Epithelial cell of proximal tubule (primary cell): ENCODE measurements at regions not wholly inside any gene's neighbourhood (a gene's known extent, or its start where the extent isn't known, plus 50 kb on each side); places are given as distances from the start of the nearest gene placed in this dataset.

ENCODE experiments used
- DNase-seq: peaks from one replicate; pipeline ENCODE4 v3.0.0-alpha.2; 2011; ENCODE audit warnings: low read depth
- H3K4me3 ChIP-seq: 2 replicates; pipeline ENCODE4 v1.5.1; 2011; ENCODE audit warnings: low read depth, mild to moderate bottlenecking, low read length
- CTCF ChIP-seq: conservative IDR thresholded peaks from 2 replicates; pipeline ENCODE4 v1.5.1; 2012; ENCODE audit warnings: low read depth, mild to moderate bottlenecking, low read length

- DNase-seq = no peak
- no peak overlapping the region for H3K4me3 ChIP-seq
- no peak for TF ChIP-seq CTCF
These were observed 120.7 kb upstream of the PMEPA1 start for GRCh38 chr20:57830515-57830895.

DNA sequence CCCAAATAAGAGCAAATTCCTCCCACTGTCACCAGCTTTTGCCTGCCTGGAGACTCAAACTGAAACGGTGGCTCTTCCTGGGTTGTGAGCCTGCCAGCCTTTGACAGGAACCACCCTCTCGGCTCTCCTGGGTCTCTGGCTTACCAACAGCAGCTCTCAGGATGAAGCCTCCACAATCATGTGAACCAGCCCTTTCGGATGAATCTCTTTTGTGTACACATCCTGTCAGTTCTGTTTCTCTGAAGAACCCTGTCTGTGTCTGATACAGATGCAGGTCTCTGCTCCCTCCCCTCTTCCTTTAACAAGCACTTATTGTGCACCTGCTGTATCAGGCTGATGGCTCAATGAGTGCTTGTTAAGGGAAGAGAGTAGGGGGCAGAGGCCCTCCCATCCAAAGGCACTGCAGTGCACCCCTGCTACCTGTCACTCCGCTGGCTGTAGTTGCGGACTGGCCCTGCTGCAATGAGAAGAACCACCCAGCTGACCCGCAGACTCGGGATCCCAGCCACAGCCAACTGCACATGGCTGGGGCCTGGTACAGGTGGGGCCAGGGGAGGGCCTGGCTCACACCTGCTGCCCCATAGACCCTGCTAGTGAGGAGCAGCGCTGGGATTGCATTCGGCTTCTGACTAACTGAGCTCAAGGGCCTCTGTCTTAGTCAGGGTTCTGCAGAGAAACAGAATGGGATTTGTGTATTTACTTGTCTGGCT is 120.1 kb upstream of the PMEPA1 start:
- no peak for TF ChIP-seq CTCF
- no peak overlapping the region for H3K4me3 ChIP-seq
- no peak for DNase-seq

DNA sequence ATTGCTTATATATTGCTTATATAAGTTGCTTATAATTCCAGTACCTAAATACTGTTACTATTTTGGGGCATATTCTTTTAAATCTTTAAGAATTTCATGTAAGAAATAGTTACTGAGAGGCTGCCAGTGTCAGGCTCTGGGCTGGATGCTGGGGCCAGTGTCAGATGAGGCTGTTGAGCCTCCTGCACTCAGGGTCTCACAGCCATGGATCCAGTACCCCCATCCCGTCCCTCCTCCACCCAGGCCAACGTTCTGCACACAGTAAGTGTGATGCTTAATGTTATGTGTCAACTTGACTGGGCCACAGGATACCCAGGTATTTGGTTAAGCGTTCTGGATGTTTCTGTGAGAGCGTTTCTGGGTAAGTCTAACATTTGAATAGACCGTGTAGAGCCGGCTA is 119.5 kb upstream of the PMEPA1 start:
- no peak overlapping the region for H3K4me3 ChIP-seq
- TF ChIP-seq CTCF = no peak
- no peak for DNase-seq

DNA sequence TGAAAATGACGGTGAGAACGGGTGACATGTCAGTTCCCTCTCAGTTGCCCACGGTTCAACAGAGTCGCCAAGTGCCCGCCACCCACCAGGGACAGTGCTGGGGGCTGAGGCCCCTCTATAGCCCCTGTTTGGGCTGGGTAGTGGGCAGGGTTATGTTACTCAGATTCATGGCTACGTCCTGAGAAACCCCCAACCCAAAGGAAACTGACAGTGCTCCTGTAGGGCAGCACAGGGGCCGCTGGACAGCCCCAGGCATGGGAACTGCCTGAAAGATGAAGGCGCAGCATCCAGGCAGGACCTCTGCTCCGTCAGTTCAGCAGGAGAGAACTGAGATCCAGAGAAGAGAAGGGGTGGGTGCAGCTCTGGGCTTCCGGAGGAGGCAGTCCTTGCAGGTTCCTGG is 118.9 kb upstream of the PMEPA1 start:
- H3K4me3 ChIP-seq = no peak overlapping the region
- TF ChIP-seq CTCF = no peak
- no peak for DNase-seq

GRCh38 chr20:57826666-57827287 is 117.0 kb upstream of the PMEPA1 start:
- H3K4me3 ChIP-seq = no peak overlapping the region
- DNase-seq = no peak
- no peak for TF ChIP-seq CTCF

GRCh38 chr20:57824909-57825308 is 115.1 kb upstream of the PMEPA1 start:
- no peak for TF ChIP-seq CTCF
- H3K4me3 ChIP-seq = no peak overlapping the region
- DNase-seq = no peak

DNA sequence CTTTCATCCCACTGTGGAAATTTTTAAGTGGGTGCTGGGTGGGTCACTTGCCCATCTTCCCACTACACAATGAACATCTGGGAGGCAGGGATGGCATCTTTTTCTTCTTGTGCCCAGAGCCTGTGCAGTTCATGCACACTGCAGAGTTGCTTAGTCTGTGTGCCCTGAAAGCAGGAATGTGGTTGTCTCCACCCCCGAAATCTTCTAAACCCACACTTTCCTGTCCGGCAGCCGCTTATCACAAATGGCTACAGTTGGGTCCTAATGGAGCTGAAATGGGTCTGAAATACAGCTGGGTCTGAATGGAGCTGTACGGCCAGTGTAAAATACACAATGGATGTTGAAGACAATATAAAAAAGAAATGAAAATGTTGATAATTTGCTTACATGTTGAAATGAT is 112.1 kb upstream of the PMEPA1 start:
- DNase-seq = no peak
- no peak for TF ChIP-seq CTCF
- no peak overlapping the region for H3K4me3 ChIP-seq
